SK-N-MC (cell line): ENCODE measurements at regions not wholly inside any gene's neighbourhood (a gene's known extent, or its start where the extent isn't known, plus 50 kb on each side); places are given as distances from the start of the nearest gene placed in this dataset.
"Not testable (repeated sequence)": the region's sequence is repeated elsewhere in the genome, so short reads cannot be mapped to it uniquely, and the experiment has no call there.

Experiments used
- EZH2 ChIP-seq: fragments of 200-600 bp; sonication (generic); IDR thresholded peaks from one replicate; pipeline ENCODE4 v1.6.1; 2017; ENCODE audit warnings: antibody characterized with exemption
- POLR2AphosphoS5 ChIP-seq: IDR thresholded peaks from 2 replicates; pipeline ENCODE4 v1.6.1; 2012; ENCODE audit warnings: mild to moderate bottlenecking, low read depth, low read length, borderline replicate concordance

- not testable (repeated sequence) for TF ChIP-seq POLR2AphosphoS5, EZH2
These were observed 159.2 kb upstream of the ZNF322 start for GRCh38 chr6:26818640-26819225.
